ENCODE measurements at regions not wholly inside any gene's neighbourhood (a gene's known extent, or its start where the extent isn't known, plus 50 kb on each side); places are given as distances from the start of the nearest gene placed in this dataset.

DNA sequence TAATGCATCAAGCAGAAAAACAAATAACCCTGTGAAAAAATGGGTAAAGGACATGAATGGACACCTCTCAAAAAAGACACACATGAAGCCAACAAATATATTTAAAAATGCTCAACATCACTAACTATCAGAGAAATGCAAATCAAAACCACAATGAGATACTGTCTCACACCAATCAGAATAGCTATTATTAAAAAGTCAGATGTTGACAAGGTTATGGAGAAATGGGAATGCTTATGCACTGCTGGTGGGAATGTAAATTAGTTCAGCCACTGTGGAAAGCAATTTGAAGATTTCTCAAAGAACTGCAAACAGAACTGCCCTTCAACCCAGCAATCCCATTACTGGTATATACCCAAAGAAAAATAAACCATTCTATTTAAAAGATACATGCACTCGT is 86.6 kb upstream of the TNFSF4 start:
- Mint-ChIP-seq H3K27ac (ENCODE audit: unreplicated experiment) (no peak overlapping the region), H3K4me3 (ENCODE audit: unreplicated experiment) (no peak overlapping the region), H3K36me3 (ENCODE audit: unreplicated experiment) (no peaks in the 10 kb centered on the region), H3K27me3 (ENCODE audit: unreplicated experiment) (peaks cover 18% of the 10 kb centered on the region), H3K4me1 (ENCODE audit: unreplicated experiment) (no peaks in the 10 kb centered on the region), H3K9me3 (ENCODE audit: unreplicated experiment) (no peaks in the 10 kb centered on the region)
- TF ChIP-seq CTCF (IDR thresholded peaks at IDR 0.05), result no peak
- DNase-seq (ENCODE audit: extremely low spot score, unreplicated experiment), result no peak

- DNase-seq (ENCODE audit: extremely low spot score, unreplicated experiment), result no peak
- H3K4me1 Mint-ChIP-seq (ENCODE audit: unreplicated experiment), result no peaks in the 10 kb centered on the region
- no peak overlapping the region for H3K4me3 Mint-ChIP-seq (ENCODE audit: unreplicated experiment)
- no peak overlapping the region for H3K27ac Mint-ChIP-seq (ENCODE audit: unreplicated experiment)
- TF ChIP-seq CTCF (IDR thresholded peaks at IDR 0.05), result no peak
- H3K9me3 Mint-ChIP-seq (ENCODE audit: unreplicated experiment), result no peaks in the 10 kb centered on the region
- H3K36me3 Mint-ChIP-seq (ENCODE audit: unreplicated experiment), result no peaks in the 10 kb centered on the region
- peaks cover 15% of the 10 kb centered on the region for H3K27me3 Mint-ChIP-seq (ENCODE audit: unreplicated experiment)
These were observed 87.7 kb upstream of the TNFSF4 start for GRCh38 chr1:173294843-173295242.

GRCh38 chr1:173295391-173295790 is 88.3 kb upstream of the TNFSF4 start:
- no peak overlapping the region for H3K4me3 Mint-ChIP-seq (ENCODE audit: unreplicated experiment)
- no peaks in the 10 kb centered on the region for H3K4me1 Mint-ChIP-seq (ENCODE audit: unreplicated experiment)
- no peaks in the 10 kb centered on the region for H3K36me3 Mint-ChIP-seq (ENCODE audit: unreplicated experiment)
- TF ChIP-seq CTCF (IDR thresholded peaks at IDR 0.05), result no peak
- H3K27me3 Mint-ChIP-seq (ENCODE audit: unreplicated experiment), result peaks cover 11% of the 10 kb centered on the region
- no peak for DNase-seq (ENCODE audit: extremely low spot score, unreplicated experiment)
- no peak overlapping the region for H3K27ac Mint-ChIP-seq (ENCODE audit: unreplicated experiment)
- no peaks in the 10 kb centered on the region for H3K9me3 Mint-ChIP-seq (ENCODE audit: unreplicated experiment)

DNA sequence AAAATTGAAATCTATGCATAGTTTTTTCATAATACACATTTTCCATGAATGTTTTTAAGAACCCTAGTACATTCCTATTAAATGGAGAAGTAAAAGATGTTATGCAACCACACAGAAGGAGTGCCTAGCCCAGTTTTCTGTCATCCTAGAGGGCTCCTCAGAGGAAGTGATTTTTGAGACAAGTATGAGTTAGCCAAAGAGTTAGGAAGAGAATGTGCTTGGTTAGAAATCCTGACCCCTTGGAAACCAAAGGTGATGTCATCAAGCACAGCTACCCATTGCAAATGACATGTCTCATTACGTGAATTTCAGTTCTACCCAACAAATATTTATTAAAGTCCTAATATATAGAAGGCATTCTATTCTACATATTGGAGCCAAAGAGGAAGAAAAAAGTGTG is 88.9 kb upstream of the TNFSF4 start:
- Mint-ChIP-seq H3K27ac (ENCODE audit: unreplicated experiment) (no peak overlapping the region), H3K27me3 (ENCODE audit: unreplicated experiment) (peaks cover 8% of the 10 kb centered on the region), H3K4me3 (ENCODE audit: unreplicated experiment) (no peak overlapping the region), H3K4me1 (ENCODE audit: unreplicated experiment) (no peaks in the 10 kb centered on the region), H3K9me3 (ENCODE audit: unreplicated experiment) (no peaks in the 10 kb centered on the region), H3K36me3 (ENCODE audit: unreplicated experiment) (no peaks in the 10 kb centered on the region)
- no peak for DNase-seq (ENCODE audit: extremely low spot score, unreplicated experiment)
- TF ChIP-seq CTCF (IDR thresholded peaks at IDR 0.05), result no peak

GRCh38 chr1:173297798-173298391 is 90.8 kb upstream of the TNFSF4 start:
- Mint-ChIP-seq H3K9me3 (ENCODE audit: unreplicated experiment) (no peaks in the 10 kb centered on the region), H3K36me3 (ENCODE audit: unreplicated experiment) (no peaks in the 10 kb centered on the region), H3K4me3 (ENCODE audit: unreplicated experiment) (no peak overlapping the region), H3K27ac (ENCODE audit: unreplicated experiment) (no peak overlapping the region), H3K27me3 (ENCODE audit: unreplicated experiment) (no peaks in the 10 kb centered on the region), H3K4me1 (ENCODE audit: unreplicated experiment) (no peaks in the 10 kb centered on the region)
- no peak for TF ChIP-seq CTCF (IDR thresholded peaks at IDR 0.05)
- no peak for DNase-seq (ENCODE audit: extremely low spot score, unreplicated experiment)
